HEK293T (cell line): ENCODE measurements at regions not wholly inside any gene's neighbourhood (a gene's known extent, or its start where the extent isn't known, plus 50 kb on each side); places are given as distances from the start of the nearest gene placed in this dataset.

ENCODE experiments used
- CTCF ChIA-PET: fragments of 350-600 bp; formaldehyde crosslinking; extraction: SDS; loops from one replicate; lab custom pipeline; 2021; ENCODE audit warnings: antibody characterized with exemption, inconsistent platforms; lab: Yijun Ruan, JAX
- POLR2A ChIA-PET: fragments of 350-600 bp; formaldehyde crosslinking; extraction: SDS; loops from one replicate; lab custom pipeline; 2020; ENCODE audit warnings: antibody characterized with exemption, inconsistent platforms; lab: Yijun Ruan, JAX
- DNase-seq: peaks from one replicate; pipeline ENCODE4 v3.0.0; 2012; ENCODE audit warnings: mixed read lengths; ENCODE audit errors: extremely low spot score
- ARNT ChIP-seq: fragments of 450-650 bp; IDR thresholded peaks from 2 replicates; pipeline ENCODE4 v1.6.1; 2017; ENCODE audit warnings: mild to moderate bottlenecking
- BHLHE40 ChIP-seq: fragments of 450-650 bp; IDR thresholded peaks from 2 replicates; pipeline ENCODE4 v1.6.1; 2016; ENCODE audit warnings: mild to moderate bottlenecking, moderate library complexity, borderline replicate concordance
- CTBP1 ChIP-seq: fragments of 450-650 bp; IDR thresholded peaks from 2 replicates; pipeline ENCODE4 v1.6.1; 2016; ENCODE audit warnings: borderline replicate concordance
- ELF4 ChIP-seq: fragments of 450-650 bp; IDR thresholded peaks from 2 replicates; pipeline ENCODE4 v1.6.1; 2017; ENCODE audit warnings: antibody characterized with exemption
- FOXA1 ChIP-seq: fragments of 450-650 bp; IDR thresholded peaks from 2 replicates; pipeline ENCODE4 v1.6.1; 2016; ENCODE audit warnings: mild to moderate bottlenecking
- FOXK2 ChIP-seq: fragments of 450-650 bp; IDR thresholded peaks from 2 replicates; pipeline ENCODE4 v1.6.1; 2016; ENCODE audit warnings: mild to moderate bottlenecking
- FOXM1 ChIP-seq: fragments of 450-650 bp; IDR thresholded peaks from 2 replicates; pipeline ENCODE4 v1.6.1; 2017; ENCODE audit warnings: mild to moderate bottlenecking, borderline replicate concordance
- HDGF ChIP-seq: fragments of 450-650 bp; IDR thresholded peaks from 2 replicates; pipeline ENCODE4 v1.6.1; 2017; ENCODE audit warnings: antibody characterized with exemption, borderline replicate concordance
- L3MBTL2 ChIP-seq: fragments of 450-650 bp; conservative IDR thresholded peaks from 2 replicates; pipeline ENCODE4 v1.6.1; 2016; ENCODE audit warnings: mild to moderate bottlenecking
- LEF1 ChIP-seq: fragments of 450-650 bp; IDR thresholded peaks from 2 replicates; pipeline ENCODE4 v1.6.1; 2017; ENCODE audit warnings: mild to moderate bottlenecking, borderline replicate concordance
- NFRKB ChIP-seq: fragments of 450-650 bp; IDR thresholded peaks from 2 replicates; pipeline ENCODE4 v1.6.1; 2016; ENCODE audit warnings: mild to moderate bottlenecking, moderate library complexity
- SP1 ChIP-seq: fragments of 450-650 bp; IDR thresholded peaks from 2 replicates; pipeline ENCODE4 v1.6.1; 2017
- SUZ12 ChIP-seq: fragments of 450-650 bp; IDR thresholded peaks from 2 replicates; pipeline ENCODE4 v1.6.1; 2016; ENCODE audit warnings: mild to moderate bottlenecking
- TARDBP ChIP-seq: fragments of 450-650 bp; IDR thresholded peaks from 2 replicates; pipeline ENCODE4 v1.6.1; 2016
- ZNF384 ChIP-seq: fragments of 450-650 bp; IDR thresholded peaks from 2 replicates; pipeline ENCODE4 v1.6.1; 2016
- TF ChIP-seq, protein P1 (sequence below): fragments of 450-650 bp; IDR thresholded peaks from 2 replicates; pipeline ENCODE4 v1.6.1; 2016

DNA sequence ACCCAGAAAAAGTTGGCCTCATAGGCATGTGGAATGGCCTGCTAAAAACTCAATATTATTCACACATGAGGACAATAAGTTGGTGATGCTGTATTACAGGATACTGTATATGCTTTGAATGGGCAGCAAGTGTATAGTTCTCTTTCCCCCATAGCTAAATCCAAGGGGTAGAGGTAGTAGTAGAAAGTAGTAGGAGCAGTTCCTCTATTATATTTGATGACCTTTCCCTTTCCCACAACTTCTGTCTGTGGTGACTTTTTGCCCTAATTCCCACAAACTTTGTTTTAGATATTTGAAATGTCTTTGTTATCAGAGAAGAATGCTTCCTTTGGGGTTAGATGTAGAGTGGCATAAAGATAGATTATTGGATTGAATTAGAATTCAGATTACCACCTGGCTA lies 154.0 kb upstream of the STEAP4 start:
- no peak for DNase-seq
- TF ChIP-seq L3MBTL2, result no peak
- CTCF ChIA-PET, result no interaction called here
- POLR2A ChIA-PET, result no interaction called here

DNA sequence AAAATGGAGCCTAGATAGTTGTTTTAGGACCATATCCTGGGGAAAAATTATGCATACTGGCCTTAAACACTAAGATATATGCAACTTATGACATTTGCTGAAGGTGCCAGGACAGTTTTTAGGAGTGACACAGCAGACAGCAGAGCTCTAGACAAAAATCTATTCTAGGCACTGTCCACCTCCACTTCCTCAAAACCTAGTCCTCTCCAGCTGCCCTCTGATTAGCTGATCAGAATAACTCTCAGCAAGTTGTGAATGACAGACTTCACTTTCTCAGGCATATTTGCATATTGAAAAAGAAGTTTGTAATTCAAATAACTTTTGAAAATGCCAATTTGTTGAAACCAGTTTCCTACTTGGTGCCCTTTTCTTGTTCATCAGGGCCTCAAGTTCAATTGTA lies 152.3 kb upstream of the STEAP4 start:
- CTCF ChIA-PET, result no interaction called here
- POLR2A ChIA-PET, result no interaction called here
- no peak for TF ChIP-seq HDGF
- no peak for TF ChIP-seq L3MBTL2
- no peak for TF ChIP-seq ELF4
- no peak for TF ChIP-seq SUZ12
- no peak for TF ChIP-seq NFRKB
- TF ChIP-seq TARDBP, result no peak
- TF ChIP-seq FOXK2, result no peak
- TF ChIP-seq FOXA1, result no peak
- TF ChIP-seq BHLHE40, result no peak
- TF ChIP-seq FOXM1, result no peak
- no peak for TF ChIP-seq LEF1
- TF ChIP-seq SP1, result no peak
- TF ChIP-seq, protein P1, sequence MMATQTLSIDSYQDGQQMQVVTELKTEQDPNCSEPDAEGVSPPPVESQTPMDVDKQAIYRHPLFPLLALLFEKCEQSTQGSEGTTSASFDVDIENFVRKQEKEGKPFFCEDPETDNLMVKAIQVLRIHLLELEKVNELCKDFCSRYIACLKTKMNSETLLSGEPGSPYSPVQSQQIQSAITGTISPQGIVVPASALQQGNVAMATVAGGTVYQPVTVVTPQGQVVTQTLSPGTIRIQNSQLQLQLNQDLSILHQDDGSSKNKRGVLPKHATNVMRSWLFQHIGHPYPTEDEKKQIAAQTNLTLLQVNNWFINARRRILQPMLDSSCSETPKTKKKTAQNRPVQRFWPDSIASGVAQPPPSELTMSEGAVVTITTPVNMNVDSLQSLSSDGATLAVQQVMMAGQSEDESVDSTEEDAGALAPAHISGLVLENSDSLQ, result no peak
- TF ChIP-seq CTBP1, result no peak
- DNase-seq, result no peak

DNA sequence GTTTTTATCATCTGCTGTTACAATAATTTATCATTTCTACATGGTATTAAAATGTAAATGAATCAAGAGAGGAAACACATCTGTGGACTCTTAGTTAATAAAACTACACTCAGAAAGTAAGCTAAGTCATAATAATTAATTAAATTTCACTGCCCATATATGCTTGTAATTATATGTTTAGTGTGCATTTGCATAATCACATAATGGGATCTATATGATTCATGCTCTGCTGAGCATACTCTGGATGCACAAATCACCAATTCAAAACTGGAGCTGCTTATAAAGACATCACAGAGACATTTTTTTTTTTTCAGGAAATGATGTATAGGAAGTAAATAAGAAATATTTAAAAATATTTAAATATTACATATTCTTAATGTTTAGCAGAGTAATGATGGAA lies 151.6 kb upstream of the STEAP4 start:
- ChIA-PET POLR2A (interaction anchor here (0.7 kb wide), 1 partner anchor 1822 kb away, joined by 3 read pairs; no protein-coding TSS in a partner anchor), CTCF (no interaction called here)
- TF ChIP-seq ZNF384 (no peak), FOXM1 (no peak), LEF1 (no peak), FOXA1 (no peak), NFRKB (no peak), L3MBTL2 (no peak), ARNT (no peak), SP1 (no peak), SUZ12 (no peak), ELF4 (no peak), TARDBP (no peak), CTBP1 (no peak)
- TF ChIP-seq, protein P1, result no peak
- no peak for DNase-seq

- DNase-seq, result no peak
- TF ChIP-seq TARDBP (no peak), ZNF384 (no peak), FOXM1 (no peak), SUZ12 (no peak), ARNT (no peak), FOXK2 (no peak)
- POLR2A ChIA-PET, result no interaction called here
- CTCF ChIA-PET, result no interaction called here
Observed at GRCh38 chr7:88457320-88457719, 150.6 kb upstream of the STEAP4 start.

DNA sequence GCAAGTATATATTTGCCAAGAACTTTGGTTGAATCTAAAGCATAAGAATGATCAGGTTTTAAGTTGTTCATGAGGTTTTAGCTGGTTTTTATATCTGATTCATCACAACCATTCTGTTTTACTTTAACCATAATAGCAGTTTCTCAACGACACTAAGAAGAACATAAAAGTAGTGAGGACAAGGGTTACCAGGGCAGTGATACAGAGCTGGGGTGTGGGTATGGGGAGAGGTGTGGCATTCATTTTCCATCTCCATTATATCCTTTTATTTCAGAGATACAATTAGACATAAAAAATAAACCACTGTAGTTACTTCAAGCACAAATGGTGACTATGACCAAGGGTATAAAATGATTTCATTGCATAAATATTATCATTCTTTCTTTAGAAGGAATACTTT lies 149.8 kb upstream of the STEAP4 start:
- no peak for DNase-seq
- TF ChIP-seq SUZ12 (no peak), HDGF (no peak), NFRKB (no peak), FOXA1 (no peak), SP1 (no peak)
- ChIA-PET CTCF (no interaction called here), POLR2A (no interaction called here)

DNA sequence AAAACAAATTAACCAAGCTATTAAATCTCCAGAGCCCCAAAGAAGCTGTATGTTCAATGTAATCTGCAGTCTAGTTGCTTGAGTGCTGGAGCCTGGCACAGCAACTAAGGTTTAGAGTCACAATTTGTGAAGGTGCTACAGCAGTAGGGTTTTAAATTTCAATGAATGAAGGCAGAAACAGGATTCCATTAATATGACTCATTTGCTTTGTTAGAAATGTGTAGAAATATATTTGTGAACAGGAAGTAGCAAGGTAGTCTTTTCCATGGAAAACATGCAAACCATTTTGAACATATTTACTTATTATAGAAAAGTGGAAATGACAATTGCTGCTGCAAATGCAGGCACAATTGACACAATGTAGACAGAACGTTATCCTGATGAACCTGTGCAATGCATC lies 149.0 kb upstream of the STEAP4 start:
- ChIA-PET CTCF (no interaction called here), POLR2A (no interaction called here)
- TF ChIP-seq NFRKB (no peak), SUZ12 (no peak), TARDBP (no peak), FOXM1 (no peak), SP1 (no peak), LEF1 (no peak), L3MBTL2 (no peak), HDGF (no peak), CTBP1 (no peak), ZNF384 (no peak), ARNT (no peak), FOXK2 (no peak), FOXA1 (no peak)
- TF ChIP-seq, protein P1, result no peak
- DNase-seq, result no peak

- DNase-seq, result no peak
- TF ChIP-seq SUZ12 (no peak), FOXK2 (no peak)
- ChIA-PET POLR2A (no interaction called here), CTCF (no interaction called here)
Observed at GRCh38 chr7:88452646-88453045, 146.0 kb upstream of the STEAP4 start.

DNA sequence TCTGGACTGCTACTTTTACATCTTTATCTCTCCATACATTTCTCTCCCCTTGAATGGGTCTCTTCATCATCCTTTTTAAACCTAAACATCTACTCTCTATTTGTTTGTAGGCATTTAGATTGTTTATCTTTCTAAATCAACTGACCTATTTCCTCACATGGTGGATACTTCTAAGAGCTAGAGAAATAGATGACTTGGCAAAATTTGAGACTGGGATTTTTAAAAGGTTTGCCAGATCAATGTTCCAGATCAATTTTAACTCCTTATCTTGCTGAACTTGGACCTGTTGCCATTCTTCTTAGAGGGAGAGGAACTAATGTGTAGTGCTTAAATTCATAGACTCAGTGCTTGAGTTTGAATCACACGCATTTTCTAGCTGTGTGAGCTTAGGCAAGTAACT lies 144.2 kb upstream of the STEAP4 start:
- DNase-seq, result no peak
- POLR2A ChIA-PET, result no interaction called here
- TF ChIP-seq LEF1, result no peak
- no peak for TF ChIP-seq L3MBTL2
- TF ChIP-seq ELF4, result no peak
- CTCF ChIA-PET, result no interaction called here
